IMR-90 (cell line): ENCODE measurements at regions not wholly inside any gene's neighbourhood (a gene's known extent, or its start where the extent isn't known, plus 50 kb on each side); places are given as distances from the start of the nearest gene placed in this dataset.

Source experiments
- ATAC-seq: fragments of 200-7000 bp; cut with Tn5 transposase; 2 replicates; pipeline ENCODE4 v1.9.1; 2020; ENCODE audit warnings: low read depth, mild to moderate bottlenecking, moderate library complexity
- BruUV-seq: library from RNA; stranded (reverse); fragments of 400-500 nt; replicated peaks from 2 replicates; lab custom pipeline; 2021; lab: Mats Ljungman, UMichigan
- CTCF ChIA-PET: fragments of 300-600 bp; formaldehyde crosslinking; extraction: SDS; loops from one replicate; lab custom pipeline; 2021; ENCODE audit warnings: antibody characterized with exemption; lab: Yijun Ruan, JAX
- POLR2A ChIA-PET: fragments of 300-600 bp; sonication (Branson Sonifier 250); formaldehyde crosslinking; loops from one replicate; lab custom pipeline; 2022; ENCODE audit warnings: antibody characterized with exemption; ENCODE audit not compliant: unreplicated experiment; lab: Charles Lee
- DNase-seq: peaks from one replicate; pipeline ENCODE4 v3.0.0; 2013
- H2AFZ ChIP-seq: replicated peaks from 2 replicates; pipeline ENCODE3; 2013; ENCODE audit warnings: low read length, mild to moderate bottlenecking; ENCODE audit not compliant: poor library complexity
- H2AK5ac ChIP-seq: 2 replicates; pipeline ENCODE4 v1.6.1; 2013; ENCODE audit warnings: low read depth, low read length, inconsistent platforms
- H2AK9ac ChIP-seq: replicated peaks from 2 replicates; pipeline ENCODE3; 2013; ENCODE audit warnings: mild to moderate bottlenecking, low read depth, low read length, moderate library complexity; ENCODE audit not compliant: poor library complexity
- H2BK120ac ChIP-seq: 2 replicates; pipeline ENCODE4 v1.6.1; 2013; ENCODE audit warnings: low read depth, low read length, inconsistent platforms
- H2BK15ac ChIP-seq: 3 replicates; pipeline ENCODE4 v1.6.1; 2013; ENCODE audit warnings: low read depth, low read length, inconsistent platforms
- H2BK20ac ChIP-seq: 2 replicates; pipeline ENCODE4 v1.6.1; 2013; ENCODE audit warnings: low read depth, mild to moderate bottlenecking, inconsistent platforms, low read length, moderate library complexity
- H2BK5ac ChIP-seq: 2 replicates; pipeline ENCODE4 v1.6.1; 2013; ENCODE audit warnings: mild to moderate bottlenecking, low read depth, low read length, inconsistent platforms; ENCODE audit not compliant: poor library complexity, severe bottlenecking
- H3K14ac ChIP-seq: replicated peaks from 2 replicates; pipeline ENCODE4 v1.6.1; 2013; ENCODE audit warnings: low read depth, low read length, inconsistent platforms
- H3K18ac ChIP-seq: 2 replicates; pipeline ENCODE4 v1.6.1; 2013; ENCODE audit warnings: low read depth, low read length, control low read depth
- H3K23ac ChIP-seq: 2 replicates; pipeline ENCODE4 v1.6.1; 2013; ENCODE audit warnings: low read depth, low read length, inconsistent platforms
- H3K27ac ChIP-seq: 2 replicates; pipeline ENCODE4 v1.5.1; 2013; ENCODE audit warnings: mild to moderate bottlenecking, control low read depth, low read length; ENCODE audit not compliant: insufficient read depth
- H3K27me3 ChIP-seq: 2 replicates; pipeline ENCODE4 v1.6.1; 2013; ENCODE audit warnings: low read length; ENCODE audit not compliant: control insufficient read depth, insufficient read depth
- H3K36me3 ChIP-seq: 2 replicates; pipeline ENCODE4 v1.6.1; 2013; ENCODE audit warnings: low read length, mixed read lengths; ENCODE audit not compliant: control insufficient read depth, insufficient read depth
- H3K4ac ChIP-seq: 2 replicates; pipeline ENCODE4 v1.6.1; 2013; ENCODE audit warnings: low read depth, low read length, inconsistent platforms
- H3K4me1 ChIP-seq: 2 replicates; pipeline ENCODE4 v1.6.1; 2013; ENCODE audit warnings: low read length, mixed read lengths; ENCODE audit not compliant: control insufficient read depth, insufficient read depth
- H3K4me2 ChIP-seq: 2 replicates; pipeline ENCODE4 v1.6.1; 2013; ENCODE audit warnings: low read depth, mild to moderate bottlenecking, control low read depth, low read length, moderate library complexity
- H3K4me3 ChIP-seq: 2 replicates; pipeline ENCODE4 v1.5.1; 2013; ENCODE audit warnings: low read depth, mild to moderate bottlenecking, control low read depth, low read length, moderate library complexity; ENCODE audit not compliant: insufficient read depth
- H3K56ac ChIP-seq: 2 replicates; pipeline ENCODE4 v1.6.1; 2013; ENCODE audit warnings: low read length, inconsistent platforms; ENCODE audit not compliant: insufficient read depth; ENCODE audit errors: extremely low read depth
- H3K79me1 ChIP-seq, 2 experiments: 2 replicates each; pipeline ENCODE4 v1.6.1; 2013; ENCODE audit warnings: low read length in 2 of 2, inconsistent platforms in 1 of 2, low read depth in 1 of 2
- H3K9ac ChIP-seq: 2 replicates; pipeline ENCODE4 v1.6.1; 2013; ENCODE audit warnings: low read depth, low read length, control low read depth
- H3K9me1 ChIP-seq: 2 replicates; pipeline ENCODE4 v1.6.1; 2013; ENCODE audit warnings: low read length, inconsistent platforms; ENCODE audit not compliant: insufficient read depth
- H3K9me3 ChIP-seq: 2 replicates; pipeline ENCODE4 v1.6.1; 2013; ENCODE audit warnings: low read length; ENCODE audit not compliant: control insufficient read depth, insufficient read depth
- H4K20me1 ChIP-seq: 2 replicates; pipeline ENCODE4 v1.6.1; 2013; ENCODE audit warnings: low read length, inconsistent platforms; ENCODE audit not compliant: insufficient read depth
- H4K5ac ChIP-seq: 2 replicates; pipeline ENCODE4 v1.6.1; 2013; ENCODE audit warnings: mild to moderate bottlenecking, low read depth, low read length, control low read depth
- H4K8ac ChIP-seq, 2 experiments: 2 replicates each; pipeline ENCODE4 v1.6.1; 2013; ENCODE audit warnings: low read depth in 2 of 2, low read length in 2 of 2, control low read depth in 1 of 2, inconsistent platforms in 1 of 2
- H4K91ac ChIP-seq: 2 replicates; pipeline ENCODE4 v1.6.1; 2013; ENCODE audit warnings: low read depth, low read length, inconsistent platforms; ENCODE audit not compliant: insufficient read depth
- BHLHE40 ChIP-seq: fragments of 150-350 bp; IDR thresholded peaks from 2 replicates; pipeline ENCODE4 v1.6.1; 2016; ENCODE audit warnings: mild to moderate bottlenecking, low read depth, low read length
- CEBPB ChIP-seq: IDR thresholded peaks from 2 replicates; pipeline ENCODE4 v1.6.1; 2012; ENCODE audit warnings: low read depth, low read length, improper control_type of control experiment
- CHD1 ChIP-seq: IDR thresholded peaks from 2 replicates; pipeline ENCODE4 v1.6.1; 2012; ENCODE audit warnings: low read depth, low read length, improper control_type of control experiment
- CTCF ChIP-seq: conservative IDR thresholded peaks from 2 replicates; pipeline ENCODE4 v1.5.1; 2012; ENCODE audit warnings: mild to moderate bottlenecking, low read depth, low read length, improper control_type of control experiment
- FOS ChIP-seq: fragments of 150-350 bp; IDR thresholded peaks from 2 replicates; pipeline ENCODE4 v1.6.1; 2016; ENCODE audit warnings: low read depth, low read length
- MAFK ChIP-seq: IDR thresholded peaks from 2 replicates; pipeline ENCODE4 v1.6.1; 2012; ENCODE audit warnings: low read depth, low read length, improper control_type of control experiment
- MAZ ChIP-seq: IDR thresholded peaks from 2 replicates; pipeline ENCODE4 v1.6.1; 2012; ENCODE audit warnings: low read depth, mild to moderate bottlenecking, low read length, improper control_type of control experiment, moderate library complexity, borderline replicate concordance
- MXI1 ChIP-seq: IDR thresholded peaks from 2 replicates; pipeline ENCODE4 v1.6.1; 2012; ENCODE audit warnings: low read depth, mild to moderate bottlenecking, low read length, moderate library complexity, borderline replicate concordance
- NFE2L2 ChIP-seq: fragments of 150-350 bp; IDR thresholded peaks from 2 replicates; pipeline ENCODE4 v1.6.1; 2016; ENCODE audit warnings: low read depth, mild to moderate bottlenecking, low read length
- POLR2A ChIP-seq: IDR thresholded peaks from 2 replicates; pipeline ENCODE4 v1.6.1; 2012; ENCODE audit warnings: mild to moderate bottlenecking, low read depth, low read length
- RAD21 ChIP-seq: IDR thresholded peaks from 2 replicates; pipeline ENCODE4 v1.6.1; 2012; ENCODE audit warnings: low read length, improper control_type of control experiment
- RCOR1 ChIP-seq: IDR thresholded peaks from 2 replicates; pipeline ENCODE4 v1.6.1; 2012; ENCODE audit warnings: mild to moderate bottlenecking, low read length, improper control_type of control experiment; ENCODE audit not compliant: insufficient replicate concordance
- RFX5 ChIP-seq: IDR thresholded peaks from 2 replicates; pipeline ENCODE4 v1.8.0; 2012; ENCODE audit warnings: low read depth, mild to moderate bottlenecking, low read length, moderate library complexity
- SMC3 ChIP-seq: fragments of 150-350 bp; IDR thresholded peaks from 2 replicates; pipeline ENCODE4 v1.6.1; 2016; ENCODE audit warnings: low read depth, mild to moderate bottlenecking, antibody characterized with exemption, low read length, moderate library complexity
- WGBS, 2 experiments: methylation state at CpG; one replicate each; pipeline versions ENCODE4 v1.1.5 to v1.1.7; 2013; ENCODE audit warnings: missing lambda C conversion rate in 2 of 2; ENCODE audit not compliant: insufficient read length in 1 of 2; ENCODE audit errors: extremely low coverage in 2 of 2; 5-methylcytosine and 5-hydroxymethylcytosine counted together
- dilution Hi-C: fragments of 300-500 bp; cut with HindIII; formaldehyde crosslinking; loops from one replicate; pipeline ENCODE4 v1.14.3; 2018; ENCODE audit warnings: low sequenced_read_pairs; ENCODE audit not compliant: unreplicated experiment
- in situ Hi-C: fragments of 300-500 bp; cut with MboI; formaldehyde crosslinking; loops from 3 replicates; pipeline ENCODE4 v1.14.3; 2019; ENCODE audit warnings: low sequenced_read_pairs, inconsistent platforms, mixed read lengths
- intact Hi-C: fragments of 100-400 bp; cut with micrococcal nuclease; formaldehyde crosslinking; loops from 2 replicates; pipeline ENCODE4 v1.10.0; 2022
- TF ChIP-seq, protein P1 (sequence below): fragments of 150-350 bp; IDR thresholded peaks from 2 replicates; pipeline ENCODE4 v1.6.1; 2017; ENCODE audit warnings: mild to moderate bottlenecking, antibody characterized with exemption, low read length, low read depth
- TF ChIP-seq, protein P2 (sequence below): fragments of 150-350 bp; IDR thresholded peaks from 2 replicates; pipeline ENCODE4 v1.6.1; 2016; ENCODE audit warnings: low read depth, mild to moderate bottlenecking, low read length, moderate library complexity, borderline replicate concordance

DNA sequence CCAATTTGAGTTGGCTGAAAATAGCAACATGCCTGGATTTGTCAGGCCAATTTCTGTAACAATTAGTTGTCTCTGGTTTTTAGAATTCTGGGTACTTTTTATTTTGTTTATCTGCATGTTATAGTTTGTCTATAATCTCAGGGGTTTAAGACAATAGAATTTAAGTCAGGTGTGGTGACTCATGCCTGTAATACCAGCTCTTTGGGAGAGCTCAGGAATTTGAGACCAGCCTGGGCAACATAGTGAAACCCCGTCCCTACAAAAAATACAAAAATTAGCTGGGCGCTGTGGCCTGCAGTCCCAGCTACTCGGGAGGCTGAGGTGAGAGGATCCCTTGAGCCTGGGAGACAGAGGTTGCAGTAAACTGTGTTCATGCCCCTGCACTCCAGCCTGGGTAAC lies 114.4 kb upstream of the GLS start:
- ChIA-PET CTCF (interaction anchor here (0.5 to 0.6 kb wide), 2 partner anchors 13 to 738 kb away, joined by 3 to 4 read pairs; no protein-coding TSS in a partner anchor), POLR2A (interaction anchor here (0.6 kb wide), 1 partner anchor 448 kb away, joined by 8 read pairs; no protein-coding TSS in a partner anchor)
- Histone ChIP-seq H2AFZ (no peak overlapping the region), H4K8ac (no peak overlapping the region), H3K79me1 (no peaks in the 10 kb centered on the region), H3K4me3 (no peak overlapping the region), H2BK120ac (no peak overlapping the region), H2BK5ac (no peak overlapping the region), H3K27me3 (0 out of 2 replicates have a peak, but pooled peaks cover 2% of the 10 kb centered on the region), H2BK15ac (no peak overlapping the region), H2AK5ac (no peak overlapping the region), H3K23ac (no peak overlapping the region), H3K56ac (no peak overlapping the region), H3K27ac (no peak overlapping the region), H2AK9ac (no peak overlapping the region), H3K4me2 (no peak overlapping the region), H3K9me3 (no peaks in the 10 kb centered on the region), H3K4me1 (no peaks in the 10 kb centered on the region), H4K91ac (no peak overlapping the region), H3K9me1 (peaks cover 3% of the 10 kb centered on the region; the same call in 1 of the 2 replicates), H4K5ac (no peak overlapping the region), H3K4ac (no peak overlapping the region), H3K9ac (no peak overlapping the region), H4K20me1 (no peaks in the 10 kb centered on the region), H3K36me3 (no peaks in the 10 kb centered on the region), H3K18ac (no peak overlapping the region), H2BK20ac (no peak overlapping the region), H3K14ac (no peak overlapping the region)
- no TSS peak for BruUV-seq
- WGBS, 2 experiments, result no CpG with 5 or more reads among the region's 3 CpGs
- ATAC-seq, result no peak
- intact Hi-C loops, result no loop called here
- dilution Hi-C loops, result no loop called here
- TF ChIP-seq, protein P1, sequence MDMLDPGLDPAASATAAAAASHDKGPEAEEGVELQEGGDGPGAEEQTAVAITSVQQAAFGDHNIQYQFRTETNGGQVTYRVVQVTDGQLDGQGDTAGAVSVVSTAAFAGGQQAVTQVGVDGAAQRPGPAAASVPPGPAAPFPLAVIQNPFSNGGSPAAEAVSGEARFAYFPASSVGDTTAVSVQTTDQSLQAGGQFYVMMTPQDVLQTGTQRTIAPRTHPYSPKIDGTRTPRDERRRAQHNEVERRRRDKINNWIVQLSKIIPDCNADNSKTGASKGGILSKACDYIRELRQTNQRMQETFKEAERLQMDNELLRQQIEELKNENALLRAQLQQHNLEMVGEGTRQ, result no peak
- TF ChIP-seq, protein P2, sequence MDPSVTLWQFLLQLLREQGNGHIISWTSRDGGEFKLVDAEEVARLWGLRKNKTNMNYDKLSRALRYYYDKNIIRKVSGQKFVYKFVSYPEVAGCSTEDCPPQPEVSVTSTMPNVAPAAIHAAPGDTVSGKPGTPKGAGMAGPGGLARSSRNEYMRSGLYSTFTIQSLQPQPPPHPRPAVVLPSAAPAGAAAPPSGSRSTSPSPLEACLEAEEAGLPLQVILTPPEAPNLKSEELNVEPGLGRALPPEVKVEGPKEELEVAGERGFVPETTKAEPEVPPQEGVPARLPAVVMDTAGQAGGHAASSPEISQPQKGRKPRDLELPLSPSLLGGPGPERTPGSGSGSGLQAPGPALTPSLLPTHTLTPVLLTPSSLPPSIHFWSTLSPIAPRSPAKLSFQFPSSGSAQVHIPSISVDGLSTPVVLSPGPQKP, result no peak
- no peak for TF ChIP-seq RCOR1
- TF ChIP-seq CHD1, result no peak
- no peak for TF ChIP-seq CTCF
- no peak for TF ChIP-seq MAFK
- TF ChIP-seq RAD21, result no peak
- no peak for TF ChIP-seq BHLHE40
- TF ChIP-seq SMC3, result no peak
- no peak for TF ChIP-seq MAZ
- TF ChIP-seq NFE2L2, result no peak
- no peak for TF ChIP-seq FOS
- TF ChIP-seq RFX5, result no peak
- no peak for TF ChIP-seq MXI1
- TF ChIP-seq POLR2A, result no peak
- no peak for TF ChIP-seq CEBPB
- DNase-seq, result no peak
- in situ Hi-C loops, result no loop called here
